Transverse colon (tissue), 4 donors: ENCODE measurements at regions not wholly inside any gene's neighbourhood (a gene's known extent, or its start where the extent isn't known, plus 50 kb on each side); places are given as distances from the start of the nearest gene placed in this dataset.

Experiments
- DNase-seq: peaks from one replicate; pipeline ENCODE4 v3.0.0-alpha.2; 2019
- H3K27ac ChIP-seq, 4 donors: fragments of 200-600 bp; sonication (generic); 2 replicates each; pipeline ENCODE4 v1.5.1; 2016 to 2018; ENCODE audit warnings: inconsistent platforms in 4 of 4
- H3K27me3 ChIP-seq: fragments of 200-600 bp; sonication (generic); 2 replicates; pipeline ENCODE4 v1.5.1; 2017; ENCODE audit warnings: inconsistent platforms
- H3K36me3 ChIP-seq, 4 donors: fragments of 200-600 bp; sonication (generic); 2 replicates each; pipeline ENCODE4 v1.5.1; 2017 to 2019; ENCODE audit warnings: inconsistent platforms in 4 of 4
- H3K4me1 ChIP-seq, 4 donors: fragments of 200-600 bp; sonication (generic); 2 replicates each; pipeline ENCODE4 v1.5.1; 2017 to 2020; ENCODE audit warnings: inconsistent platforms in 4 of 4
- H3K4me3 ChIP-seq, 4 donors: fragments of 200-600 bp; sonication (generic); 1 replicate in 1 of 4; 2 replicates in 3 of 4; pipeline versions ENCODE4 v1.5.1 to v1.6.1; 2017 to 2019; ENCODE audit warnings: inconsistent platforms in 4 of 4
- H3K9me3 ChIP-seq, 2 donors: fragments of 200-600 bp; sonication (generic); 2 replicates each; pipeline ENCODE4 v1.5.1; 2017 to 2019; ENCODE audit warnings: inconsistent platforms in 2 of 2
- CTCF ChIP-seq, 5 experiments: fragments of 200-600 bp in 3 of 5; fragments of 450-650 bp in 2 of 5; sonication (generic) in 3 of 5; IDR thresholded peaks; 1 replicate in 2 of 5; 2 replicates in 3 of 5; pipeline ENCODE4 v1.5.1; 2016 to 2017; ENCODE audit warnings: antibody characterized with exemption in 5 of 5, inconsistent platforms in 3 of 5, mild to moderate bottlenecking in 2 of 5, moderate library complexity in 1 of 5
- EP300 ChIP-seq: sonication (generic); formaldehyde crosslinking; IDR thresholded peaks from one replicate; pipeline ENCODE4 v1.6.1; 2017; ENCODE audit warnings: antibody characterized with exemption, low read depth
- POLR2A ChIP-seq: fragments of 450-650 bp; IDR thresholded peaks from one replicate; pipeline ENCODE4 v1.6.1; 2016; ENCODE audit warnings: antibody characterized with exemption, mild to moderate bottlenecking, moderate library complexity
- POLR2AphosphoS5 ChIP-seq, 3 donors: sonication (generic); formaldehyde crosslinking; IDR thresholded peaks; one replicate each; pipeline ENCODE4 v1.6.1; 2016; ENCODE audit warnings: antibody characterized with exemption in 3 of 3
- WGBS, 2 donors: methylation state at CpG; one replicate each; pipeline ENCODE4 v1.1.5; 2018; ENCODE audit warnings: low coverage in 1 of 2; 5-methylcytosine and 5-hydroxymethylcytosine counted together
- in situ Hi-C, 4 donors: fragments of 200-750 bp; cut with MboI; loops; one replicate each; pipeline versions ENCODE4 v1.15.0 to v1.15.1; 2017; ENCODE audit warnings: low sequenced_read_pairs in 3 of 4, low pct_ligation_motif_present in 1 of 4, low pct_unique_long_range_greater_than_20kb in 1 of 4
- intact Hi-C: fragments of 100-400 bp; cut with DNase I; formaldehyde crosslinking; loops from one replicate; pipeline ENCODE4 v1.15.1; 2023; ENCODE audit warnings: low total_unique reads

GRCh38 chr9:91481972-91482371 lies 58.3 kb upstream of the NFIL3 start:
- no peak for DNase-seq
- H3K4me1 ChIP-seq, result no peaks in the 10 kb centered on the region
- H3K27ac ChIP-seq, result no peak overlapping the region
- H3K4me3 ChIP-seq, result no peak overlapping the region
- no peaks in the 10 kb centered on the region for H3K36me3 ChIP-seq
- H3K27me3 ChIP-seq, result no peaks in the 10 kb centered on the region
- in situ Hi-C loops, result no loop called here
- TF ChIP-seq CTCF (IDR thresholded peaks at IDR 0.05), result no peak
- TF ChIP-seq POLR2A, result no peak
- no peak for TF ChIP-seq EP300
- TF ChIP-seq POLR2AphosphoS5 (IDR thresholded peaks at IDR 0.05), result no peak
- WGBS, 2 donors, result 85 to 92% methylated on average over 5 of the region's 5 CpGs
- intact Hi-C loops, result no loop called here
- no peaks in the 10 kb centered on the region for H3K9me3 ChIP-seq

GRCh38 chr9:91477106-91477505 lies 53.5 kb upstream of the NFIL3 start:
- Histone ChIP-seq H3K4me1 (no peaks in the 10 kb centered on the region), H3K36me3 (no peaks in the 10 kb centered on the region), H3K4me3 (no peak overlapping the region), H3K27me3 (peaks cover 5% of the 10 kb centered on the region), H3K9me3 (no peaks in the 10 kb centered on the region), H3K27ac (no peak overlapping the region)
- in situ Hi-C loops, result no loop called here
- intact Hi-C loops, result no loop called here
- no peak for TF ChIP-seq POLR2AphosphoS5 (IDR thresholded peaks at IDR 0.05)
- no peak for TF ChIP-seq POLR2A
- TF ChIP-seq CTCF (IDR thresholded peaks at IDR 0.05), result no peak
- no peak for TF ChIP-seq EP300
- no peak for DNase-seq
- WGBS, 2 donors, result 75 to 92% methylated on average over 2 to 4 of the region's 4 CpGs

GRCh38 chr9:91474656-91475055 lies 51.0 kb upstream of the NFIL3 start:
- intact Hi-C loops (no loop called here), in situ Hi-C loops (no loop called here)
- Histone ChIP-seq H3K9me3 (no peaks in the 10 kb centered on the region), H3K4me3 (no peak overlapping the region), H3K4me1 (no peaks in the 10 kb centered on the region), H3K27ac (no peak overlapping the region), H3K27me3 (peaks cover 5% of the 10 kb centered on the region), H3K36me3 (no peaks in the 10 kb centered on the region)
- 22 to 48% methylated on average over 1 of the region's 1 CpG for WGBS, 2 donors
- DNase-seq, result no peak
- TF ChIP-seq POLR2AphosphoS5 (IDR thresholded peaks at IDR 0.05) (no peak), EP300 (no peak), POLR2A (no peak), CTCF (IDR thresholded peaks at IDR 0.05) (no peak)
